ENCODE measurements at regions not wholly inside any gene's neighbourhood (a gene's known extent, or its start where the extent isn't known, plus 50 kb on each side); places are given as distances from the start of the nearest gene placed in this dataset.

DNA sequence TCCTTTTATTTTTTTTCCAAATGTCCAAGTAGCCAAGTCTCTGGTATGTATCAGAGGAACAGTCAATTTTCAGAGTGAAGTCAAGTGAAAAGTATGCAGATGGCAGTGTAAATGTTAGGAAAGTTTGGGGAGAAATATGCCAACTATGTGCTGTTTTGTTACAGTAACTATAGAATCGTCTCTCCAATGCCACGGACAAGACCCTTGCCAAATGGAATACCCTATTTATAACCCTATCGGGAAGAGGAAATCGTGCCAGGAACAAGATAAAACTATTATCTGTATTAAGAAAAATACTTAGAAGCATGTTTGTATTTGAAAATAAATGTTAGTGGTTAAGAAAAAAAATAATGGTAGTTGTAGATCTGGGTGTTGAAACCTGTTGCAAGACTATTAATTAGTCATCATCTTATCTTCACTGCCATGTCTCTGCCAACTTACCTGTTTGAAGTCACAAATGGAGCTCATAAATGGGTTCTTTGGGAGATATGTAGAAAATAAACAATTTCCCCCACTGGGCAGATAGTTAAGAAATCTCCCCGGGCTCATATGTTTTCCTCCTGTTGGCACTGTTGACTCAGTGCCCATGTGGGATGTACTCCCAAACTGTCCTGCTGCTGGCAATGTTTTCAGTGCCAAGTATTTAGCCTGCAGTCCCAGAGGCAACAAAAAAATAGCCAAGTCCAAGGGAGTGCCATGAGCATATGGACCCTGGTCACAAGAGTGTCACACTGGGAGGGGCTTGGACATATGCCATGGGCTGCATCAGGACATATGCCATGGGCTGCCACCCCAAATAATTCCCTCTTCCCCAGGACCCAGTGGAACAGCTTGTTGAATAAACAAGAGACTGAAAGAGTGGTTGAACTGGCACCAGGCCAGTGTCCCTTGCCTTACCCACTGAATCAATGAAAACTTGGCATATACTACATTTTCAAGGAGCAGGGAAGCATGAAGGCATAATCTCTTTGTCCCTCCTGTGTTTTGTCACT is 366.9 kb downstream of the OSR1 start:
- Histone ChIP-seq H3F3A (ENCODE audit: low read depth) (no peaks in the 10 kb centered on the region), H3K4me1 (ENCODE audit: insufficient read depth, low read length, poor library complexity, severe bottlenecking) (no peaks in the 10 kb centered on the region), H3K36me3 (ENCODE audit: insufficient read depth, low read length) (no peaks in the 10 kb centered on the region), H3K79me2 (ENCODE audit: insufficient read depth, low read length) (no peaks in the 10 kb centered on the region), H3K4me2 (ENCODE audit: low read depth, low read length, poor library complexity, severe bottlenecking) (no peak overlapping the region), H4K20me1 (ENCODE audit: insufficient read depth, low read length, poor library complexity, severe bottlenecking) (no peaks in the 10 kb centered on the region), H3K27me3 (ENCODE audit: insufficient read depth, low read length, poor library complexity, severe bottlenecking) (peaks cover 5% of the 10 kb centered on the region), H3K9me3 (ENCODE audit: insufficient read depth, low read depth, low read length) (no peaks in the 10 kb centered on the region), H2AFZ (ENCODE audit: low read length) (no peak overlapping the region), H3K4me3 (ENCODE audit: low read length, poor library complexity, severe bottlenecking) (no peak overlapping the region), H3K9me2 (replicated peaks; ENCODE audit: low read depth, low read length) (no peaks in the 10 kb centered on the region), H3K9ac (ENCODE audit: low read depth, low read length, poor library complexity, severe bottlenecking) (no peak overlapping the region)
- no peak for TF ChIP-seq EZH2phosphoT487 (IDR thresholded peaks at IDR 0.05; ENCODE audit: borderline replicate concordance)
- TF ChIP-seq, protein P1, sequence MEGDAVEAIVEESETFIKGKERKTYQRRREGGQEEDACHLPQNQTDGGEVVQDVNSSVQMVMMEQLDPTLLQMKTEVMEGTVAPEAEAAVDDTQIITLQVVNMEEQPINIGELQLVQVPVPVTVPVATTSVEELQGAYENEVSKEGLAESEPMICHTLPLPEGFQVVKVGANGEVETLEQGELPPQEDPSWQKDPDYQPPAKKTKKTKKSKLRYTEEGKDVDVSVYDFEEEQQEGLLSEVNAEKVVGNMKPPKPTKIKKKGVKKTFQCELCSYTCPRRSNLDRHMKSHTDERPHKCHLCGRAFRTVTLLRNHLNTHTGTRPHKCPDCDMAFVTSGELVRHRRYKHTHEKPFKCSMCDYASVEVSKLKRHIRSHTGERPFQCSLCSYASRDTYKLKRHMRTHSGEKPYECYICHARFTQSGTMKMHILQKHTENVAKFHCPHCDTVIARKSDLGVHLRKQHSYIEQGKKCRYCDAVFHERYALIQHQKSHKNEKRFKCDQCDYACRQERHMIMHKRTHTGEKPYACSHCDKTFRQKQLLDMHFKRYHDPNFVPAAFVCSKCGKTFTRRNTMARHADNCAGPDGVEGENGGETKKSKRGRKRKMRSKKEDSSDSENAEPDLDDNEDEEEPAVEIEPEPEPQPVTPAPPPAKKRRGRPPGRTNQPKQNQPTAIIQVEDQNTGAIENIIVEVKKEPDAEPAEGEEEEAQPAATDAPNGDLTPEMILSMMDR (conservative IDR thresholded peaks at IDR 0.05; ENCODE audit: low read length), result no peak

DNA sequence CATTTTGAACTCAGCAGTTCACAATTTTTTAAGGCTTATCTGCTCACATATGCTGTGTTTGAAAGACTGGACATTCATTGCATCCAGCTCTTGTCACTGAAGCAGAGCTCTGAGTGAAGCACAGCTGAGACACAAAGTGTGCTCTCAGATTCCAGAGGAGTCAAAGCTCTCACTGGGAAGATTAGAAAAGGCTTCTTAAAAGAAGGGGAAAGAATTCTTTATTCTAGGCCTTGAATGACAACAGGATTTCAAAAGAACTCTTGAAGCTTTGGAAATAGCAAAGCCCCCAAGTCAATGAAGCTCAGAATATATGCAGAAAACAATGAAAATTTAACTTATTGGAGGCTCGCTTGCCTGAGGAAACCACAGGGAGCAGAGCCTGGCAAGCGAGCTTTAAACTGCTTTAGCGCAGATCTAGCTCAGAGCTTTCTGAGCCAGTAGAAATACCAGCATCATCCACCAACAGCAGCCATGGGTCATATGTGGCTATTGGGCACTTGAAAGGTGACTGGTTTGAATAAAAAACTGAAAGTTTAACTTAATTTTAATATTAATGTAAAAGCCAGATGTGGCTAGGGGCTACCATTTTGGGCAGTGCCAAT is 369.7 kb downstream of the OSR1 start:
- Histone ChIP-seq H3K4me3 (ENCODE audit: low read length, poor library complexity, severe bottlenecking) (no peak overlapping the region), H4K20me1 (ENCODE audit: insufficient read depth, low read length, poor library complexity, severe bottlenecking) (no peaks in the 10 kb centered on the region), H3K79me2 (ENCODE audit: insufficient read depth, low read length) (no peaks in the 10 kb centered on the region), H3K27me3 (ENCODE audit: insufficient read depth, low read length, poor library complexity, severe bottlenecking) (peaks cover 5% of the 10 kb centered on the region), H3K9me2 (replicated peaks; ENCODE audit: low read depth, low read length) (no peaks in the 10 kb centered on the region), H3K36me3 (ENCODE audit: insufficient read depth, low read length) (no peaks in the 10 kb centered on the region), H3K4me1 (ENCODE audit: insufficient read depth, low read length, poor library complexity, severe bottlenecking) (no peaks in the 10 kb centered on the region), H3K4me2 (ENCODE audit: low read depth, low read length, poor library complexity, severe bottlenecking) (no peak overlapping the region), H3F3A (ENCODE audit: low read depth) (no peaks in the 10 kb centered on the region), H3K9me3 (ENCODE audit: insufficient read depth, low read depth, low read length) (no peaks in the 10 kb centered on the region), H2AFZ (ENCODE audit: low read length) (no peak overlapping the region), H3K9ac (ENCODE audit: low read depth, low read length, poor library complexity, severe bottlenecking) (no peak overlapping the region)
- TF ChIP-seq, protein P1 (conservative IDR thresholded peaks at IDR 0.05; ENCODE audit: low read length), result no peak
- no peak for TF ChIP-seq EZH2phosphoT487 (IDR thresholded peaks at IDR 0.05; ENCODE audit: borderline replicate concordance)

DNA sequence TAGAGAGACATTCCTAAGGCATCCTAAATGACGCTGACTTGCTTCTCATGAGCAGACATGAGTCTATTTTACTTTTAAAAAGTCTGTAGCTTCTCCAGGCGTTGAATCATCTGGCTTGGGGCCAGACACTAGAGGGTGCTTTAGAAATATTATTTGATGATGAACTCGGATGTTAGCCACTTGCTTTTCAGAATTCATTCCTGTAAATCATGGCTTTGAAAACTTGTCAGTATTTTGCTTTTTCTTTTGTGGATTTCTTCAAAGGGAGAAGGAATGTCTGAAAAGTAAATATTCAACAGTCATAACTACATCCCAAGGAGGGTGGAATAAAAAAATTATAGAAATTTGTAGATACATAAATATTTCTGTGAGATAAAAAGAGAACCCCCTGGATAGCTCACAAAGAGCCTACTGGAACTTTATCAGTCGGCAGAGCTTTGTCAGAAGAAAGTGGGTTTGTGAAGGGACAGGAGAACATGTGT is 370.8 kb downstream of the OSR1 start:
- no peaks in the 10 kb centered on the region for H3K9me3 ChIP-seq (ENCODE audit: insufficient read depth, low read depth, low read length)
- no peaks in the 10 kb centered on the region for H3K4me1 ChIP-seq (ENCODE audit: insufficient read depth, low read length, poor library complexity, severe bottlenecking)
- no peaks in the 10 kb centered on the region for H3K9me2 ChIP-seq (replicated peaks; ENCODE audit: low read depth, low read length)
- H3K27me3 ChIP-seq (ENCODE audit: insufficient read depth, low read length, poor library complexity, severe bottlenecking), result peaks cover 5% of the 10 kb centered on the region
- TF ChIP-seq, protein P1 (conservative IDR thresholded peaks at IDR 0.05; ENCODE audit: low read length), result no peak
- no peak for TF ChIP-seq EZH2phosphoT487 (IDR thresholded peaks at IDR 0.05; ENCODE audit: borderline replicate concordance)
- H3K9ac ChIP-seq (ENCODE audit: low read depth, low read length, poor library complexity, severe bottlenecking), result no peak overlapping the region
- no peaks in the 10 kb centered on the region for H3K79me2 ChIP-seq (ENCODE audit: insufficient read depth, low read length)
- H3K4me2 ChIP-seq (ENCODE audit: low read depth, low read length, poor library complexity, severe bottlenecking), result no peak overlapping the region
- no peaks in the 10 kb centered on the region for H4K20me1 ChIP-seq (ENCODE audit: insufficient read depth, low read length, poor library complexity, severe bottlenecking)
- H3F3A ChIP-seq (ENCODE audit: low read depth), result no peaks in the 10 kb centered on the region
- no peak overlapping the region for H2AFZ ChIP-seq (ENCODE audit: low read length)
- H3K36me3 ChIP-seq (ENCODE audit: insufficient read depth, low read length), result no peaks in the 10 kb centered on the region
- H3K4me3 ChIP-seq (ENCODE audit: low read length, poor library complexity, severe bottlenecking), result no peak overlapping the region

Measured in Loucy (cell line).